NT2/D1 (cell line): ENCODE measurements at regions not wholly inside any gene's neighbourhood (a gene's known extent, or its start where the extent isn't known, plus 50 kb on each side); places are given as distances from the start of the nearest gene placed in this dataset.

Experiments
- YY1 ChIP-seq: IDR thresholded peaks from 2 replicates; pipeline ENCODE4 v1.6.1; 2011; ENCODE audit not compliant: insufficient read length, insufficient read depth
- ZNF274 ChIP-seq: IDR thresholded peaks from 2 replicates; pipeline ENCODE4 v1.6.1; 2011; ENCODE audit warnings: mild to moderate bottlenecking, low read depth, low read length

- TF ChIP-seq YY1 = no peak
- TF ChIP-seq ZNF274 = no peak
These were observed 308.0 kb upstream of the NREP start for GRCh38 chr5:112064956-112065355.
